ENCODE measurements at regions not wholly inside any gene's neighbourhood (a gene's known extent, or its start where the extent isn't known, plus 50 kb on each side); places are given as distances from the start of the nearest gene placed in this dataset.

DNA sequence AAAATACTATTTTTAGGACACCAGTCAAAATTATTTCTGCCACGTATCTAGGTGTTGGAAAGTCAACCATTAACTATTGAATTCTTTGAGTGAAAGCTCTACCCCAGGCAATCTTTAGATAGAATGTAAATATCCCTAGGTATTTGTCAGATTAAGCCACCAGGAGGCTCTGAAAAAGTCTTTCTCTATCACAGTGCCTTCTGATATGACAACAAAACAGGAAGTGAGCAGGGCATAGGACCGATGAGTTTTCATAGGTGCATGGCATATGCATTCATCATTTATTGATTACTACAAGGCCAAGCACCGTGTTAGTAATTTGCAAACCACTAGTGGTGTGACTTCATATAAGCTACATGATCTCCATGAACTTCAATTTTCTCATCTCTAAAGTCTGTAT lies 333.6 kb upstream of the F9 start:
- no peak for TF ChIP-seq POLR2AphosphoS5 (IDR thresholded peaks at IDR 0.05)
- TF ChIP-seq, protein P1, sequence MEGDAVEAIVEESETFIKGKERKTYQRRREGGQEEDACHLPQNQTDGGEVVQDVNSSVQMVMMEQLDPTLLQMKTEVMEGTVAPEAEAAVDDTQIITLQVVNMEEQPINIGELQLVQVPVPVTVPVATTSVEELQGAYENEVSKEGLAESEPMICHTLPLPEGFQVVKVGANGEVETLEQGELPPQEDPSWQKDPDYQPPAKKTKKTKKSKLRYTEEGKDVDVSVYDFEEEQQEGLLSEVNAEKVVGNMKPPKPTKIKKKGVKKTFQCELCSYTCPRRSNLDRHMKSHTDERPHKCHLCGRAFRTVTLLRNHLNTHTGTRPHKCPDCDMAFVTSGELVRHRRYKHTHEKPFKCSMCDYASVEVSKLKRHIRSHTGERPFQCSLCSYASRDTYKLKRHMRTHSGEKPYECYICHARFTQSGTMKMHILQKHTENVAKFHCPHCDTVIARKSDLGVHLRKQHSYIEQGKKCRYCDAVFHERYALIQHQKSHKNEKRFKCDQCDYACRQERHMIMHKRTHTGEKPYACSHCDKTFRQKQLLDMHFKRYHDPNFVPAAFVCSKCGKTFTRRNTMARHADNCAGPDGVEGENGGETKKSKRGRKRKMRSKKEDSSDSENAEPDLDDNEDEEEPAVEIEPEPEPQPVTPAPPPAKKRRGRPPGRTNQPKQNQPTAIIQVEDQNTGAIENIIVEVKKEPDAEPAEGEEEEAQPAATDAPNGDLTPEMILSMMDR (IDR thresholded peaks at IDR 0.05), result no peak

All from transverse colon (tissue), 4 donors.